OCI-LY3 (cell line): ENCODE measurements at regions not wholly inside any gene's neighbourhood (a gene's known extent, or its start where the extent isn't known, plus 50 kb on each side); places are given as distances from the start of the nearest gene placed in this dataset.
A peak's percentile ranks its signal among the peaks of the same experiment; 100 is the strongest.

Experiments
- H2AFZ ChIP-seq: fragments of 200-600, 300-600 bp; shearing (Covaris generic); 2 replicates; pipeline ENCODE4 v1.6.0; 2014; ENCODE audit warnings: antibody characterized with exemption, low read depth, low read length
- H3K27ac ChIP-seq: fragments of 200-600, 300-600 bp; sonication (generic); 2 replicates; pipeline ENCODE4 v1.5.1; 2014; ENCODE audit warnings: mild to moderate bottlenecking, low read length, moderate library complexity, mixed read lengths
- H3K27me3 ChIP-seq: fragments of 200-600, 300-600 bp; sonication (generic); 2 replicates; pipeline ENCODE4 v1.6.1; 2014; ENCODE audit warnings: low read depth, low read length, mixed read lengths
- H3K36me3 ChIP-seq: fragments of 200-600, 300-600 bp; sonication (generic); replicated peaks from 2 replicates; pipeline ENCODE3; 2014; ENCODE audit warnings: low read depth, low read length, mixed read lengths
- H3K4me1 ChIP-seq: fragments of 300-600, 200-600 bp; sonication (generic); 2 replicates; pipeline ENCODE4 v1.6.1; 2014; ENCODE audit warnings: low read length, mixed read lengths
- H3K4me2 ChIP-seq: fragments of 200-600, 300-600 bp; sonication (generic); 2 replicates; pipeline ENCODE4 v1.6.1; 2014; ENCODE audit warnings: low read length, mixed read lengths
- H3K4me3 ChIP-seq: fragments of 300-600, 200-600 bp; sonication (generic); 2 replicates; pipeline ENCODE4 v1.5.1; 2014; ENCODE audit warnings: antibody characterized with exemption, mild to moderate bottlenecking, low read length, moderate library complexity
- H3K79me2 ChIP-seq: fragments of 300-600, 200-600 bp; shearing (Covaris generic); 2 replicates; pipeline ENCODE4 v1.6.1; 2014; ENCODE audit warnings: mild to moderate bottlenecking, low read length, mixed read lengths
- H3K9ac ChIP-seq: fragments of 300-600, 200-600 bp; shearing (Covaris generic); 2 replicates; pipeline ENCODE4 v1.6.0; 2014; ENCODE audit warnings: mild to moderate bottlenecking, low read length, moderate library complexity
- H3K9me3 ChIP-seq: fragments of 200-600, 300-600 bp; shearing (Covaris generic); 2 replicates; pipeline ENCODE4 v1.6.1; 2014; ENCODE audit warnings: low read length, mixed read lengths; ENCODE audit not compliant: insufficient read depth
- H4K20me1 ChIP-seq: fragments of 200-600, 300-600 bp; sonication (generic); 2 replicates; pipeline ENCODE4 v1.6.1; 2016; ENCODE audit warnings: low read length, mixed read lengths; ENCODE audit not compliant: insufficient read depth
- EZH2phosphoT487 ChIP-seq: fragments of 200-600 bp; shearing (Covaris generic); IDR thresholded peaks from 2 replicates; pipeline ENCODE4 v1.6.1; 2018; ENCODE audit warnings: antibody characterized with exemption, mixed run types, low read depth
- TF ChIP-seq, protein P1 (sequence below): fragments of 200-600, 300-600 bp; sonication (generic); IDR thresholded peaks from 2 replicates; pipeline ENCODE4 v1.5.1; 2014; ENCODE audit warnings: antibody characterized with exemption, low read length, low read depth

DNA sequence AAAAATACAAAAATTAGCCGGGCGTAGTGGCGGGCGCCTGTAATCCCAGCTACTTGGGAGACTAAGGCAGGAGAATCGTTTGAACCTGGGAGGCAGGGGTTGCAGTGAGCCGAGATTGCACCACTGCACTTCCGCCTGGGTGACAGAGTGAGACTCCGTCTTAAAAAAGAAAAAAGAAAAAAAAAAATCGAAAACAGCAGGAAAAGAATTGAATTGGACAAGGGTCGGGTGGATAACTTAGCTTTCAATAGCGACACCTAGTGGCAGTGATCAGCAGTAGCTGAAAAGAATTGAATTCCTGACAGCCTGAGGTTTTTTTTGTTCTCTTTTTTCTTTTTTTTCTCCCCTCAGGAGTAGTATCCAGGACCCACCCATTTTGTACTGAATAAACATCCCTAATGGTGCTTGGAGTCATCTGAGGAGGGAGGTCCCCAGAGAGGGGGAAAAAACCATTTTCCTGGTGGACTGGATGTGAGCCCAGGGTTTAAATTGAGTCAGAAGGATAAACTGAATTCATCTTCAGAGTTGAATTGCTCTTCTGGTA, 55.1 kb downstream of the CYCS start:
- TF ChIP-seq, protein P1, sequence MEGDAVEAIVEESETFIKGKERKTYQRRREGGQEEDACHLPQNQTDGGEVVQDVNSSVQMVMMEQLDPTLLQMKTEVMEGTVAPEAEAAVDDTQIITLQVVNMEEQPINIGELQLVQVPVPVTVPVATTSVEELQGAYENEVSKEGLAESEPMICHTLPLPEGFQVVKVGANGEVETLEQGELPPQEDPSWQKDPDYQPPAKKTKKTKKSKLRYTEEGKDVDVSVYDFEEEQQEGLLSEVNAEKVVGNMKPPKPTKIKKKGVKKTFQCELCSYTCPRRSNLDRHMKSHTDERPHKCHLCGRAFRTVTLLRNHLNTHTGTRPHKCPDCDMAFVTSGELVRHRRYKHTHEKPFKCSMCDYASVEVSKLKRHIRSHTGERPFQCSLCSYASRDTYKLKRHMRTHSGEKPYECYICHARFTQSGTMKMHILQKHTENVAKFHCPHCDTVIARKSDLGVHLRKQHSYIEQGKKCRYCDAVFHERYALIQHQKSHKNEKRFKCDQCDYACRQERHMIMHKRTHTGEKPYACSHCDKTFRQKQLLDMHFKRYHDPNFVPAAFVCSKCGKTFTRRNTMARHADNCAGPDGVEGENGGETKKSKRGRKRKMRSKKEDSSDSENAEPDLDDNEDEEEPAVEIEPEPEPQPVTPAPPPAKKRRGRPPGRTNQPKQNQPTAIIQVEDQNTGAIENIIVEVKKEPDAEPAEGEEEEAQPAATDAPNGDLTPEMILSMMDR: peak; percentile 65
- no peak for TF ChIP-seq EZH2phosphoT487
- Histone ChIP-seq H3K36me3 (peaks cover 1% of the 10 kb centered on the region), H3K4me1 (peaks cover 11% of the 10 kb centered on the region), H3K27ac (no peak overlapping the region), H3K4me2 (peak overlapping the region; percentile 57), H3K27me3 (no peaks in the 10 kb centered on the region), H3K9me3 (peaks cover 4% of the 10 kb centered on the region; the same call in 1 of the 2 replicates), H2AFZ (0 out of 2 replicates have a peak overlapping the region, but pooled peaks have one; percentile 61), H3K4me3 (peak overlapping the region; percentile 75), H3K79me2 (no peaks in the 10 kb centered on the region), H3K9ac (peak overlapping the region; percentile 24; the same call in 1 of the 2 replicates), H4K20me1 (no peaks in the 10 kb centered on the region)

DNA sequence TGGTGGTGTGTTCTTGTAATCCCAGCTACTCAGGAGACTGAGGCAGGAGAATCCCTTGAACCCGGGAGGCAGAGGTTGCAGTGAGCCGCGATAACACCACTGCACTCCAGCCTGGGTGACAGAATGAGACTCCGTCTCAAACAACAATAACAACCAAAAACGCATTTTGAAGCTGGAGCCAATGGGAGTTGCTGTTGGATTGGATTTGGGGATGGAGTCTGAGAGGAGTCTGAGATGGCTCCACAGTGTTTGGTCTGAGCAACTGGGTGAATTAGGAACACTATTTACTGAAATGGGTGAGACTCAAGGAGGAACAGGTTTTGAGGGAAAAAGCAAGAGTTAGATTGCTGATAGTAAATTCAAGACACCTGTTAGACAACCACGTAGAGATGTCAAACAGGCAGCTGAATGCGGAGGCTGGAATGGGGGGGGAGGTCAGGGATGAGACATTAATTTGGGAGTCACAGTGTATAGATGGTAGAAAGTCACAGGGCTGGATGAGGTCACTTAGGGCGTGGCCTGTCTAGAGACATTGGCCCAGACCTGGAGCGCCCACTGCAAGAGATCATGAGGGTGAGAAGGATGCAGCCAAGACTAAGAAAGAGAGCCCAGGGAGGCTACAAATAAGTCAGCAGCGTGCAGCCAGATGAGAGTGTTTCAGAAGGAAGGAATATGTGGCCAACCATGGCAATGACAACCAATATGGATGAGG, 56.4 kb downstream of the CYCS start:
- Histone ChIP-seq H3K4me1 (peaks cover 9% of the 10 kb centered on the region), H3K9me3 (no peaks in the 10 kb centered on the region), H3K36me3 (no peaks in the 10 kb centered on the region), H3K27ac (no peak overlapping the region), H3K4me2 (no peak overlapping the region), H3K9ac (no peak overlapping the region), H2AFZ (no peak overlapping the region), H3K4me3 (no peak overlapping the region), H3K79me2 (no peaks in the 10 kb centered on the region), H3K27me3 (no peaks in the 10 kb centered on the region), H4K20me1 (no peaks in the 10 kb centered on the region)
- TF ChIP-seq EZH2phosphoT487: no peak
- TF ChIP-seq, protein P1: no peak

DNA sequence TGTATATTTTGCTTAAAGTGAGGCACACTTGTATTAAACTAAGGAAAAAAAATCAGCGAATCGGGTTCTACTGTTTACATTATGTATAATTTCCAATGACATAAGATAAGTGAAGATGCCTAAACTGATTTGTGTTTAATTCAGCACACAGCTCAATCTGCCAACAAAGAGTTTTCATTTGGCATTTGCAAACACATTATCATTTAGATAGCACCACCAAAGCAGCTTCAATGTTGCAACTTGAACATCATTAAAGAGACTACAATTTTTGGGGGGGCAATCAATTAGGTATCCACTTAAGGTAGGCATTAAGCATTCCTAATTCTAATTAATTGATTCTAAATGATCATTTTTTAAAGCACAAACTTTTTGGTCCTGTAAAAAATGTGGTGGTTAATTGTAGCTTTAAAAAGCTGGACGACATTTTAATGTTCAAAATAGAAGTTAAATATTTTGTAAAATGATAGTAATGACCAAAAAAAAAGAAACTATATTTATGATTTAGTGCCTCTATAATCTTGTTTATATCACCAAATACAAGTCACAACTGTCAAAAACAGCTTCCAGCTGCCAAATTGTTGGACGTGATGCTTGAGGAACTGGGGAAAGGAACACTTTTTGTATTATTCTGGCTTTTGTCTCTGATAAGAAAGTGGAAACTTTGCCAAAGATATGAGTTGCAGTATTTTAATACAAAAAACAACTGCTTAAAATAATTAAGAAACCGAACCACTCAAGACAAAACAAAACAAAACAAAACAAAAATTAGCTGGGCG, 57.1 kb downstream of the CYCS start:
- Histone ChIP-seq H3K36me3 (no peaks in the 10 kb centered on the region), H3K79me2 (no peaks in the 10 kb centered on the region), H3K9me3 (no peaks in the 10 kb centered on the region), H3K9ac (no peak overlapping the region), H3K27ac (no peak overlapping the region), H2AFZ (no peak overlapping the region), H3K4me1 (peaks cover 9% of the 10 kb centered on the region), H3K27me3 (no peaks in the 10 kb centered on the region), H3K4me3 (no peak overlapping the region), H4K20me1 (no peaks in the 10 kb centered on the region), H3K4me2 (no peak overlapping the region)
- TF ChIP-seq, protein P1: no peak
- TF ChIP-seq EZH2phosphoT487: no peak

DNA sequence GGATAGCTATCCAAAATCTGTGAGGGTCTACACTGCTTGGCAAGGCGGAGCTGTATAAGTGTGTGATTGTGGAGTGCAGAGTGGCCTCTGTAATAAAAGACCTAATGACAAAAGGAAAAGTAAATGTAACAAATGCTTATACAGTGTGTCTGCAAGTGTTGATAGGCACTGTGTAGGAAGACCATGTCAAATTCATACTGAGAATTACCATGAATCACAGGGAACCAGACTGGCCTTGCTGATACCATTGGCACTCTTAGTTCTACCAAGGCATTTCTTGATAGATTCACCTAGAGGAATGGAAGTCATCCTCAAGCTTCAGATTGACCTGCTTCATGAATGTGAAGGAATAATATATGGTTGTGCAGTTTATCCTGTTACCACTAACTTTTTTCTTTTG, 58.8 kb downstream of the CYCS start:
- TF ChIP-seq, protein P1: no peak
- TF ChIP-seq EZH2phosphoT487: no peak
- 0 out of 2 replicates have a peak, but pooled peaks cover 4% of the 10 kb centered on the region for H3K4me1 ChIP-seq

More for the DNA sequence above, 58.8 kb downstream of the CYCS start:
- Histone ChIP-seq H3K4me3 (no peak overlapping the region), H4K20me1 (no peaks in the 10 kb centered on the region), H3K27ac (no peak overlapping the region), H3K4me2 (no peak overlapping the region), H3K9me3 (no peaks in the 10 kb centered on the region), H3K9ac (no peak overlapping the region), H3K79me2 (no peaks in the 10 kb centered on the region), H3K27me3 (no peaks in the 10 kb centered on the region; the same call in 1 of the 2 replicates), H3K36me3 (no peaks in the 10 kb centered on the region), H2AFZ (no peak overlapping the region)
